Activated T-cell treated with anti-CD3 and anti-CD28 coated beads, Interleukin-2, amount 50 U/mL, for 24 hours (primary cell): ENCODE measurements at regions not wholly inside any gene's neighbourhood (a gene's known extent, or its start where the extent isn't known, plus 50 kb on each side); places are given as distances from the start of the nearest gene placed in this dataset.
A peak's percentile ranks its signal among the peaks of the same experiment; 100 is the strongest.

Source experiments
- DNase-seq: peaks from one replicate; pipeline ENCODE4 v3.0.0-alpha.2; 2020
- H3K27ac Mint-ChIP-seq: 2 replicates; pipeline ENCODE4 v1.8.0; 2020; ENCODE audit warnings: mild to moderate bottlenecking, mixed read lengths
- H3K27me3 Mint-ChIP-seq: 2 replicates; pipeline ENCODE4 v1.8.0; 2020; ENCODE audit warnings: mixed read lengths
- H3K36me3 Mint-ChIP-seq: 2 replicates; pipeline ENCODE4 v1.8.0; 2020; ENCODE audit warnings: low read depth, mixed read lengths
- H3K4me1 Mint-ChIP-seq: 2 replicates; pipeline ENCODE4 v1.8.0; 2020; ENCODE audit warnings: low read depth, mixed read lengths
- H3K4me3 Mint-ChIP-seq: 2 replicates; pipeline ENCODE4 v1.8.0; 2020; ENCODE audit warnings: mild to moderate bottlenecking, moderate library complexity, mixed read lengths
- H3K9me3 Mint-ChIP-seq: 2 replicates; pipeline ENCODE4 v1.8.0; 2020; ENCODE audit warnings: mixed read lengths

- no peaks in the 10 kb centered on the region for H3K4me1 Mint-ChIP-seq
- H3K27ac Mint-ChIP-seq = no peak overlapping the region
- no peaks in the 10 kb centered on the region for H3K9me3 Mint-ChIP-seq
- peaks cover 35% of the 10 kb centered on the region for H3K27me3 Mint-ChIP-seq
- DNase-seq = no peak
- no peaks in the 10 kb centered on the region for H3K36me3 Mint-ChIP-seq
- no peak overlapping the region for H3K4me3 Mint-ChIP-seq
Measured at GRCh38 chr22:44585559-44586350, 87.7 kb upstream of the RTL6 start.

GRCh38 chr22:44584256-44584902 is 86.3 kb upstream of the RTL6 start:
- Mint-ChIP-seq H3K4me3 (no peak overlapping the region), H3K27me3 (peaks cover 33% of the 10 kb centered on the region), H3K9me3 (no peaks in the 10 kb centered on the region), H3K36me3 (no peaks in the 10 kb centered on the region), H3K27ac (no peak overlapping the region), H3K4me1 (no peaks in the 10 kb centered on the region)
- no peak for DNase-seq

GRCh38 chr22:44583854-44584253 is 85.8 kb upstream of the RTL6 start:
- Mint-ChIP-seq H3K4me1 (no peaks in the 10 kb centered on the region), H3K27me3 (peaks cover 31% of the 10 kb centered on the region), H3K36me3 (no peaks in the 10 kb centered on the region), H3K9me3 (no peaks in the 10 kb centered on the region), H3K27ac (no peak overlapping the region), H3K4me3 (no peak overlapping the region)
- DNase-seq = no peak

GRCh38 chr22:44583061-44583760 is 85.2 kb upstream of the RTL6 start:
- H3K27ac Mint-ChIP-seq = no peak overlapping the region
- H3K36me3 Mint-ChIP-seq = no peaks in the 10 kb centered on the region
- no peak for DNase-seq
- no peaks in the 10 kb centered on the region for H3K4me1 Mint-ChIP-seq
- H3K27me3 Mint-ChIP-seq = peaks cover 31% of the 10 kb centered on the region
- H3K9me3 Mint-ChIP-seq = no peaks in the 10 kb centered on the region
- H3K4me3 Mint-ChIP-seq = no peak overlapping the region

- Mint-ChIP-seq H3K36me3 (no peaks in the 10 kb centered on the region), H3K9me3 (no peaks in the 10 kb centered on the region), H3K27ac (no peak overlapping the region), H3K4me3 (no peak overlapping the region), H3K27me3 (peaks cover 25% of the 10 kb centered on the region), H3K4me1 (no peaks in the 10 kb centered on the region)
- peak; percentile 6 for DNase-seq
Measured at GRCh38 chr22:44582016-44582415, 84.0 kb upstream of the RTL6 start.

- no peak overlapping the region for H3K27ac Mint-ChIP-seq
- H3K27me3 Mint-ChIP-seq = peaks cover 15% of the 10 kb centered on the region
- H3K36me3 Mint-ChIP-seq = no peaks in the 10 kb centered on the region
- H3K4me1 Mint-ChIP-seq = no peaks in the 10 kb centered on the region
- no peak overlapping the region for H3K4me3 Mint-ChIP-seq
- no peaks in the 10 kb centered on the region for H3K9me3 Mint-ChIP-seq
- no peak for DNase-seq
Measured at GRCh38 chr22:44581096-44581435, 83.0 kb upstream of the RTL6 start.

GRCh38 chr22:44580176-44581095 is 82.4 kb upstream of the RTL6 start:
- H3K9me3 Mint-ChIP-seq = no peaks in the 10 kb centered on the region
- peak; percentile 7 for DNase-seq
- H3K27me3 Mint-ChIP-seq = peaks cover 11% of the 10 kb centered on the region
- no peaks in the 10 kb centered on the region for H3K36me3 Mint-ChIP-seq
- H3K4me1 Mint-ChIP-seq = no peaks in the 10 kb centered on the region
- H3K4me3 Mint-ChIP-seq = no peak overlapping the region
- H3K27ac Mint-ChIP-seq = no peak overlapping the region

GRCh38 chr22:44578516-44579230 is 80.6 kb upstream of the RTL6 start:
- DNase-seq = peak; percentile 14
- Mint-ChIP-seq H3K27me3 (peaks cover 12% of the 10 kb centered on the region), H3K9me3 (no peaks in the 10 kb centered on the region), H3K4me1 (no peaks in the 10 kb centered on the region), H3K4me3 (no peak overlapping the region), H3K36me3 (no peaks in the 10 kb centered on the region), H3K27ac (no peak overlapping the region)

- Mint-ChIP-seq H3K27me3 (peaks cover 12% of the 10 kb centered on the region), H3K4me1 (no peaks in the 10 kb centered on the region), H3K4me3 (no peak overlapping the region), H3K36me3 (no peaks in the 10 kb centered on the region), H3K9me3 (no peaks in the 10 kb centered on the region), H3K27ac (no peak overlapping the region)
- peak; percentile 6 for DNase-seq
Measured at GRCh38 chr22:44578110-44578457, 80.1 kb upstream of the RTL6 start.

- DNase-seq = peak; percentile 19
- Mint-ChIP-seq H3K4me1 (no peaks in the 10 kb centered on the region), H3K27me3 (peaks cover 9% of the 10 kb centered on the region), H3K9me3 (no peaks in the 10 kb centered on the region), H3K4me3 (no peak overlapping the region), H3K36me3 (no peaks in the 10 kb centered on the region), H3K27ac (no peak overlapping the region)
Measured at GRCh38 chr22:44577391-44578109, 79.5 kb upstream of the RTL6 start.

- no peak overlapping the region for H3K4me3 Mint-ChIP-seq
- no peaks in the 10 kb centered on the region for H3K4me1 Mint-ChIP-seq
- no peak overlapping the region for H3K27ac Mint-ChIP-seq
- no peaks in the 10 kb centered on the region for H3K36me3 Mint-ChIP-seq
- H3K9me3 Mint-ChIP-seq = no peaks in the 10 kb centered on the region
- H3K27me3 Mint-ChIP-seq = peaks cover 9% of the 10 kb centered on the region
- peak; percentile 25 for DNase-seq
Measured at GRCh38 chr22:44576311-44577260, 78.6 kb upstream of the RTL6 start.

GRCh38 chr22:44575381-44576268 is 77.6 kb upstream of the RTL6 start:
- Mint-ChIP-seq H3K4me1 (no peaks in the 10 kb centered on the region), H3K9me3 (no peaks in the 10 kb centered on the region), H3K4me3 (no peak overlapping the region), H3K27me3 (peaks cover 9% of the 10 kb centered on the region), H3K36me3 (no peaks in the 10 kb centered on the region), H3K27ac (no peak overlapping the region)
- DNase-seq = peak; percentile 17
